EH (cell line): ENCODE measurements at regions not wholly inside any gene's neighbourhood (a gene's known extent, or its start where the extent isn't known, plus 50 kb on each side); places are given as distances from the start of the nearest gene placed in this dataset.
"Not testable (repeated sequence)": the region's sequence is repeated elsewhere in the genome, so short reads cannot be mapped to it uniquely, and the experiment has no call there.

ENCODE experiments used
- DNase-seq: peaks from one replicate; pipeline ENCODE4 v3.0.0-alpha.2; 2015; ENCODE audit warnings: low read depth

GRCh38 chr14:48390346-48390745 is 714.9 kb upstream of the MDGA2 start:
- no peak for DNase-seq

DNA sequence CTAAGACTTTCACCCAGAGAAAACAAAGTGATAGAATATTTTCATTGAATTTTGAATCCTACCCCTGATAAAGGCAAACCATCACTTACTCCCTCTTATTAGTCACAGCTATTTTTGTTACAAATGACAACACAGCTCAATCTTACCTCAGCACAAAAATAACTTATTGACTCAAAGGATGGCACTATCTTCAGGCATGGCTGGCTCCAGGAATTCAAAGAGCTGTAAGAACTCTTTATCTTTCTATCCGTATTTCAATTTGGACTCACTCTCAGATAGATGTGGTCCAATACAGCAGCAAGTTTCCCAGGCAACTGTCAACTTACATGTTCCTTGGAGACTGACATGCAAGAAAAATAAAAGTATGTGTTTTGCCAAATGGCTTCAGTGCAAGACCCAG is 709.4 kb upstream of the MDGA2 start:
- no peak for DNase-seq

DNA sequence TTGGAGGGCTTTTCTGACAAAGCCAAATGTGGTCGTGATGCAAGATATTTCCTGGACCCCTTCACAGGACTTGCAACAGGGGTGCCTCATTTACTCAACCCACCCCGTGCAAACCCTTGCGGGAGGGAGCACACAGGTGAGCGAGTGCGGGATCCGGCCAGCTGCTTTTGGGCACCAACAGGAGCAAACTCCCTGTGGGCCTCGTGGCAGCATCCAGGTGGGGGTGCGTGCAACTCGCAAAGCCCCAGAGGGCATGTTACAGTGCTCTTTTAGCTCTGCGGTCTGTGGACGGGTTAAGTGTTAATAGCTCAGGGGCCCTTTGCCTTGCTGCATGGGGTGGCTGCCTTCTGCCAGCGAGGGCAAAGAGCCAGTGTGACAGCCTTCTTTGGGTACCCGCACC is 707.6 kb upstream of the MDGA2 start:
- DNase-seq = no peak

GRCh38 chr14:48378541-48378940 is 703.1 kb upstream of the MDGA2 start:
- no peak for DNase-seq

DNA sequence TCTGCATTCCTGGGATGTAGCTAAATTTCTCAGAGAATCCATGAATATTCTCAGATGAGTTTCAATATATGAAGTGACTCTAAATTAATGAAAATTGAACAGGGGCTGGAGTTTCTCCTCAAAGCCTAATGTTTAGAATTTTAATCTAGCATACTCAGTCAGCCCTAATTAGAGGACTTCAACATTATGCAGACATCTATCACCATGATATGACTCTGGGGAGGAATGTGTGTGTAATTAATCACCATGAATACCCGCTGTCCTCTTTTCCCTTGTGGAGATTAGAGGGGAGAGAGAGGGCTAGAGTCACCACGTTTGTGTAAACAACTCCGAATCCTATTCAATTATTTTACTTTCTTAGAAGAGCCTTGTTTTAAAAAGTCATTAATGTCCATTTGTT is 698.6 kb upstream of the MDGA2 start:
- DNase-seq = no peak

- no peak for DNase-seq
These were observed 675.6 kb upstream of the MDGA2 start for GRCh38 chr14:48350971-48351370.

GRCh38 chr14:48349689-48350088 is 674.3 kb upstream of the MDGA2 start:
- no peak for DNase-seq

GRCh38 chr14:48341069-48341468 is 665.7 kb upstream of the MDGA2 start:
- DNase-seq = no peak

DNA sequence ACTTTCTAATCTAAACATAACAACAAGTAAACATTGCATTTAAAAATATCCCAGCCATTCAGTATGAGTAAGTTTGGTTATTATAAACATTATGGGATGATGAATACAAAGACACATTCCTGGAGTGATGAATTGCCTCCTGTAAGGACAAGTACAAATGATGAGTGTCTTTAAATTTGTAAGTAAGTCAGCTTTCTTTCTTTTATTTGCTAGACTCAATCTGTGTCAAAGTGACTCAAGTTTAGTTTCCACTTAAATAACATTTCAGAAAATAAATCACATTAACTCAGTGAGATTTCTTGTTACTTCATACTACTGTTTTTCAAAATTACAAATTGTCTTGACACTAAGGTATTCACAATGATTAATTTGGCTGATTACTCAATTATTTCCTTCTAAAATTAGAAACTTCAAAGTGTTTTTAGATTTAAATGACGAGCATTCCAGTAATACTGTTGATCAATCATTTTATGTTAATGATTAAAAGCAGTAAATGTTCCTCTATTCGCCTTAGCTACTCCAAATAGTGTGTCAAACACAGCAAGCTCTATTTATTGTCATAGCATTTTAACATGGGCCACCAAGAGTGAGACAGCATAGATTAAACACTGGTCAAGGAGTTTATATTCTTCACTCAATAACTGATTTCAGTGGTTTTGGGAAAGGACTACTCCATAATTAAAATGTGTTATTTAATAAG is 658.0 kb upstream of the MDGA2 start:
- no peak for DNase-seq

- no peak for DNase-seq
These were observed 656.0 kb upstream of the MDGA2 start for GRCh38 chr14:48331421-48331820.

GRCh38 chr14:48325486-48325885 is 650.1 kb upstream of the MDGA2 start:
- no peak for DNase-seq

DNA sequence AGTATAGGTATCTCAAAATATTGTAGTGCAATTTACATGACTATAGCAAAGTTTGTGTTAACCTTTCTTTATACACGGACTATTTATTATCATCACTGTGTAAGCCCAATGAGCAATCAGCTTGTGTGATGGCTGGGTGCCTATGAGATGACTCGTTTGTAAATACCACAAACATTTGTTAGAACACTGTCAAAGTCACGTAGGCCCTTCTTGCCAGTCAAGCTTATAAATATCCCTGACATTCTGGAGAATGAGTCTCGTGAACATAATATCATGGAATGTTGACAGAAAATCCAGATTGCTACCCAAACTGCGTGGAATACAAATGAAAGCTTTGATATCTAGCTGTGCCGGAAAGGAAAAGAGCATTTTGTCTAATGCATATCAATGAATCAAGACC is 648.3 kb upstream of the MDGA2 start:
- DNase-seq = no peak

- no peak for DNase-seq
These were observed 644.4 kb upstream of the MDGA2 start for GRCh38 chr14:48319823-48320222.

DNA sequence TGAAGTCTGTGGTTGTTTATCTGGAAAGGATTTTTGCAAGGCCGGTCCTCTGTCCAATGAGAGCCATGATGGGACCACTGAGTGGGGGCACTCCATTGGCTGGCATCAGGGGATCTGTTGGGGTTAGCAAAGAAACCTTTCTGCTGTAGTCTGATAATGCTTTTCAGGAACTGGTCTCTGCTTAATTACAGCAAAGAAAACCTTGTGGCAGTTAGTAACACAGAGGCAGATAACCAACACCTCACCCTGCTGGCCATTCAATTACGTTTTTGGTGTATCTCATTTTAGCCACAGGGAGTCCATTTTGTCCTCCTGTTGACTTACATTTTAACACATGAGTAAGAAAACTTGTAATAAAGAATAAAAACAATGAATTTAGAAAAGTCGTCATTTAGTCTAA is 629.3 kb upstream of the MDGA2 start:
- no peak for DNase-seq

GRCh38 chr14:48289701-48290100 is 614.3 kb upstream of the MDGA2 start:
- DNase-seq = no peak

- DNase-seq = not testable (repeated sequence)
These were observed 609.8 kb upstream of the MDGA2 start for GRCh38 chr14:48285217-48285616.

DNA sequence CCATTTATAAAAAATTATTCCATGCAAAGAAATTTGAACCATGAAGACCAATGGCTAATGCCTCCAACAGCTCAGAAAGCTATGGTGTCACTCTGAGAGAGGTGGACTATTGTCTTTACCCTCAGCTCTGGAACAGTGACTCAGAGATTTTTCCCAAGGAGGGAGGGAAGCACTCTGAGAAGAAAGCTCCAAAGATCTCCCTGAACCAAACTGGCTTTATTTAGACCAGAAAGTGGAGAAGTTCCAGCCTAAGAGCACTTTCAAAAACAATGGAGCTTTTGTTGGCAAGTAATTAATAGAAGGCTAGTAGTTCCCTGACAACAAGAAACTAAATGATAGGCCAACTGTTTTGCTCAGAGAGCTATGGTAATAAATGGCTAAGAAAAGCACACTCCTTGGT is 599.9 kb upstream of the MDGA2 start:
- no peak for DNase-seq

DNA sequence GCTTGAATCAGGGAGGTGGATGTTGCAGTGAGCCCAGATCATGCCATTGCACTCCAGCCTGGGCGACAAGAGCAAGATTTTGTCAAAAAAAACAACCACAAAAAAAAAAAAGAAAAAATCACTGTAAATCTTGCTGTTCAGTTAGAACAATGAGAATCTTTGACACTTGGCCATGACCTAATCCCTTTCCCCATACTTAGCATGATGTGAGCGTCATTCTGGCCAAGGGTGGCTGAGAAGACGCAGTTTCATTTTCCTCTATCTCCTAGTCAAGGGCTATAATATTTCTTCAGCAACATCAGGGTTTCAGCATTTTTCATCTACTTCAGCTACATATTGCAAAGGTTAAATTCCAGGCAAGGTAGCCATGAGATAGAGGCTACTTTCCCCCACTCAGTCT is 599.4 kb upstream of the MDGA2 start:
- DNase-seq = no peak

DNA sequence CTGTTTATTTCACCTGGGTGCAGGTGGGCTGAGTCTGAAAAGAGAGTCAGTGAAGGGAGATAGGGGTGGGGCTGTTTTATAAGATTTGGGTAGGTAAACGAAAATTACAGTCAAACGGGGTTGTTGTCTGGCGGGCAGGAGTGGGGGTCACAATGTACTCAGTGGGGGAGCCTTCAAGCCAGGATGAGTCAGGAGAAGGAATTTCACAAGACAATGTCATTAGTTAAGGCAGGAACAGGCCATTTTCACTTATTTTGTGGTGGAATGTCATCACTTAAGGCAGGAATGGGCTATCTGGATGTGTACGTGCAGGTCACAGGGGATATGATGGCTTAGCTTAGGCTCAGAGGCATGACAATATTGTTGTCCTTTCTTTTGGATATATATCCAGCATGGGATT is 592.5 kb upstream of the MDGA2 start:
- DNase-seq = not testable (repeated sequence)

DNA sequence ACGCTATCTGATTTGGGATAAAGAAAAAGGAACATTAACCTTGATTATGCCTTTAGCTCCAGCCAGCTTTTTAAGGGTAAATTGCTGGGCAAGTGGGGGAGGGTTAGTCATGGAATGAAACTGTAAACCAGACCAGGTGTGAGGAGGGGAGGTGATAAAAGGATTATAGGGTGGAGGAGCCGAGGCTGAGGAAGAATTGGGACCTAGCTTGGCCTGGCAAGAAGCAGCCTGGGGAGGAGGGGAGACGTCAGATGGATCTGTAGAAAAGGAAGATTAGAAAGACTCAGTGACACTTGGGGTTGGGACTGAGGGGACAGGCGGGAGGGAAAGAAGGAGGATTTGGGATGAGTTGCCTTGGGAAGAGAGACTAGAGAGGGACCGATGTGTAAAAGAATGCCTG is 590.8 kb upstream of the MDGA2 start:
- DNase-seq = not testable (repeated sequence)

DNA sequence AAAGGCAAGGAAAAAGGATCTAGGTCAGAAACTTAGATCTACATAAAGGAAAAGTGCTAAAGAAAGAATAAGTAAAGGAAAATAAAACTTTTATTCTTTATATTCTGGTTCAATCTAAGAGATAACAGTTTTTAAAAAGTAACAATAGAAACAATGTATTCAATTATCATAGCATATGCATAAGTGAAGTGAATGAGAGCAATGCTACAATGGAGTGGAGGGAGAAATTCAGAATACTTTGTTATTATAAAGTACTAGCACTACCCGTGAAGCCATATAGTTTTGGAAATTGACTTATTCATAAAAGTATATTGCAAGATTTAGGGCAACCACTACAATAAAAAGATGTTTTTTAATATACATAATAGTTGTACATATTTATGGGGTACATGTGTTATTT is 586.0 kb upstream of the MDGA2 start:
- no peak for DNase-seq

DNA sequence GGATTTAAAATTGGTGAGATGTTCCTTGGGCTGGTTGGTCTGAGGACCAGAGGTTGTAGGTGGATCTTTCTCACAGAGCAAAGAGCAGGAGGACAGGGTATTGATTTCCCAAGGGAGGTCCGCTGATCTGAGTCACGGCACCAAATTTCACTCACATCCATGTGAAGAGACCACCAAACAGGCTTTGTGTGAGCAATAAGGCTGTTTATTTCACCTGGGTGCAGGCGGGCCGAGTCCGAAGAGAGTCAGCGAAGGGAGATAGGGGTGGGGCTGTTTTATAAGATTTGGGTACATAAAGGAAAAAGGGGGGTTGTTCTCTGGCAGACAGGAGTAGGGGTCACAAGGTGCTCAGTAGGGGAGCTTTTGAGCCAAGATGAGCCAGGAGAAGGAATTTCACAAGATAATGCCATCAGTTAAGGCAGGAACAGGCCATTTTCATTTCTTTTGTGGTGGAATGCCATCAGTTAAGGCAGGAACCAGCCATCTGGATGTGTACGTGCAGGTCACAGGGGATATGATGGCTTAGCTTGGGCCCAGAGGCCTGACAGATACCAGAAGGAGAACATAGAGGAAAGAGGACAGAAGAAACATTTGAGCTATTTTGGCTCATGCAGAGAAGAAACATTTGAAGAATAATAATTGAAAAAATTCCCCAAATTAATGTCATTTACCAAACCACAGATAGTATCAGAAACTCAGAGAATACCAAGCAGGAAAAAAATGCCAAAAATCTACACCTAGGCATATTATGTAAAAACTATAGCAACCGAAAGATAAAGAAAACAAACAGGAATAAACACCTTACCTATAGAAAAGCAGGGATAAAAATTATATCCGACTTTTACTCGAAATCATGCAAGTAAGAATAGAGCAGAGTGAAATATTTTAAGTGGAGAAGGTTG is 585.2 kb upstream of the MDGA2 start:
- not testable (repeated sequence) for DNase-seq

DNA sequence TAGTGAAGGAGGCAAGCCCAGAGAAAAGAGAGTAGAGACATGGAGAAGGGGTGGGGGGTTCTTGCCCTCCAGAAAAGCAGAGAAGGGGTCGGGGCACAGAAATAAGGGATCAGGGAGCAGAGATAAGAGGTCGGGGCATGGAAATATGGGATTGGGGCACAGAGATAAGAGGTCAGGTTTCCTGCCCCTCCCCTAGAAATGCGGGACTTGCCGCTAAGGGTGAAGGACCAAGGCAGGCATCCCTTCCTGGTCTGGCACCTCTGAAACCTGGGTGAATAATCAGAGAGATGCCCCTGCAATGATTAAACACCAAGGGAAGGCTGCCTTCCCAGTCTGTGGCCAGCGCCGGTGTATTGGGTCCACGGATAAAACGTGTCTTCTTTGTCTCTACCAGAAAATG is 584.5 kb upstream of the MDGA2 start:
- DNase-seq = not testable (repeated sequence)

DNA sequence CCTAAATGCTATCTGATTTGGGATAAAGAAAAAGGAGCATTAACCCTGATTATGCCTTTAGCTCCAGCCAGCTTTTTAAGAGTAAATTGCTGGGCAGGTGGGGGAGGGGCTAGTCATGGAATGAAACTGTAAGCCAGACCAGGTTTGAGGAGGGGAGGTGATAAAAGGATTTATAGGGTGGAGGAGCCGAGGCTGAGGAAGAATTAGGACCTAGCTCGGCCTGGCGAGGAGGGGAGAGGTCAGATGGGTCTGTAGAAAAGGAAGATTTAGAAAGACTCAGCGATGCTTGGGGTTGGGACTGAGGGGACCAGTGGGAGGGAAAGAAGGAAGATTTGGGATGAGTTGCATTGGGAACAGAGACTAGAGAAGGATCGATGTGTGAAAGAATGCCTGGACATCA is 583.8 kb upstream of the MDGA2 start:
- not testable (repeated sequence) for DNase-seq
